ENCODE measurements at regions not wholly inside any gene's neighbourhood (a gene's known extent, or its start where the extent isn't known, plus 50 kb on each side); places are given as distances from the start of the nearest gene placed in this dataset.
"Not testable (repeated sequence)": the region's sequence is repeated elsewhere in the genome, so short reads cannot be mapped to it uniquely, and the experiment has no call there.

- not testable (repeated sequence) for DNase-seq
Observed at GRCh38 chr2:87633287-87633963, 114.5 kb upstream of the PLGLB2 start.

GRCh38 chr2:87634106-87634505 is 113.8 kb upstream of the PLGLB2 start:
- DNase-seq, result not testable (repeated sequence)

GRCh38 chr2:87634971-87635650 is 112.8 kb upstream of the PLGLB2 start:
- DNase-seq, result not testable (repeated sequence)

- not testable (repeated sequence) for DNase-seq
Observed at GRCh38 chr2:87636246-87636645, 111.6 kb upstream of the PLGLB2 start.

- DNase-seq, result not testable (repeated sequence)
Observed at GRCh38 chr2:87636735-87637134, 111.2 kb upstream of the PLGLB2 start.

- DNase-seq, result not testable (repeated sequence)
Observed at GRCh38 chr2:87637249-87637990, 110.5 kb upstream of the PLGLB2 start.

- DNase-seq, result not testable (repeated sequence)
Observed at GRCh38 chr2:87638114-87638807, 109.6 kb upstream of the PLGLB2 start.

GRCh38 chr2:87638872-87639271 is 109.0 kb upstream of the PLGLB2 start:
- not testable (repeated sequence) for DNase-seq

GRCh38 chr2:87639801-87640440 is 108.0 kb upstream of the PLGLB2 start:
- DNase-seq, result not testable (repeated sequence)

GRCh38 chr2:87640961-87641563 is 106.8 kb upstream of the PLGLB2 start:
- DNase-seq, result not testable (repeated sequence)

GRCh38 chr2:87643165-87643564 is 104.7 kb upstream of the PLGLB2 start:
- not testable (repeated sequence) for DNase-seq

- not testable (repeated sequence) for DNase-seq
Observed at GRCh38 chr2:87647737-87648498, 100.0 kb upstream of the PLGLB2 start.

GRCh38 chr2:87648815-87649214 is 99.1 kb upstream of the PLGLB2 start:
- not testable (repeated sequence) for DNase-seq

GRCh38 chr2:87649871-87650270 is 98.0 kb upstream of the PLGLB2 start:
- not testable (repeated sequence) for DNase-seq

GRCh38 chr2:87650837-87651236 is 97.0 kb upstream of the PLGLB2 start:
- not testable (repeated sequence) for DNase-seq

GRCh38 chr2:87651589-87651988 is 96.3 kb upstream of the PLGLB2 start:
- not testable (repeated sequence) for DNase-seq

- not testable (repeated sequence) for DNase-seq
Observed at GRCh38 chr2:87653373-87653772, 94.5 kb upstream of the PLGLB2 start.

- not testable (repeated sequence) for DNase-seq
Observed at GRCh38 chr2:87654136-87654814, 93.6 kb upstream of the PLGLB2 start.

- DNase-seq, result not testable (repeated sequence)
Observed at GRCh38 chr2:87657915-87658314, 90.0 kb upstream of the PLGLB2 start.

- DNase-seq, result not testable (repeated sequence)
Observed at GRCh38 chr2:87658357-87658756, 89.5 kb upstream of the PLGLB2 start.

Measured in COR-L47 (cell line).